ENCODE measurements at regions not wholly inside any gene's neighbourhood (a gene's known extent, or its start where the extent isn't known, plus 50 kb on each side); places are given as distances from the start of the nearest gene placed in this dataset.

DNA sequence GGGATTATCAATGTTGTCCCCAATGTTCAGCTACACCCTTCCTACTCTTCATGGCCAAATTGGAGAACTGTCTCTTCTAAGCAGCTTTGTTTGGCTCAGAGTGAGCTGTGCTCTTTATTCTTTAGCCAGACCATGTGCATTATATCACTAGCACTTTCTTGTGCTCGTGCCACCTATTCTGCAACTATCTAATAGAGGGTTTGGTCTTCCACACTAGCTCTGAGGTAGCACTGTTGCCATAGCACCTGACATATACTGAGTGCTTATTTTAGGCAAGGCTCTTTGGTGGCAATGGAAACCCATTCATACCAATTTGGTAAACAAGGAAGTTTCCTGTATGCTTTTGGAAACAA lies 394.3 kb upstream of the C2CD4B start:
- H3K27me3 ChIP-seq (ENCODE audit: control insufficient read depth in 1 of 2, insufficient read depth in 2 of 2, low read length in 2 of 2) = no peaks in the 10 kb centered on the region
- no peak overlapping the region for H3K4me3 ChIP-seq (ENCODE audit: low read length in 2 of 2)
- no peaks in the 10 kb centered on the region for H3K9me3 ChIP-seq (ENCODE audit: control insufficient read depth in 2 of 2, low read length in 2 of 2)
- H3K9ac ChIP-seq (ENCODE audit: low read length in 2 of 2) = no peak overlapping the region
- H3K4me1 ChIP-seq (ENCODE audit: control insufficient read depth, insufficient read depth, low read length) = peaks cover 5% of the 10 kb centered on the region
- H3K27ac ChIP-seq (ENCODE audit: low read length) = no peak overlapping the region
- H3K36me3 ChIP-seq (ENCODE audit: control insufficient read depth in 2 of 2, insufficient read depth in 2 of 2, low read length in 2 of 2) = no peaks in the 10 kb centered on the region

DNA sequence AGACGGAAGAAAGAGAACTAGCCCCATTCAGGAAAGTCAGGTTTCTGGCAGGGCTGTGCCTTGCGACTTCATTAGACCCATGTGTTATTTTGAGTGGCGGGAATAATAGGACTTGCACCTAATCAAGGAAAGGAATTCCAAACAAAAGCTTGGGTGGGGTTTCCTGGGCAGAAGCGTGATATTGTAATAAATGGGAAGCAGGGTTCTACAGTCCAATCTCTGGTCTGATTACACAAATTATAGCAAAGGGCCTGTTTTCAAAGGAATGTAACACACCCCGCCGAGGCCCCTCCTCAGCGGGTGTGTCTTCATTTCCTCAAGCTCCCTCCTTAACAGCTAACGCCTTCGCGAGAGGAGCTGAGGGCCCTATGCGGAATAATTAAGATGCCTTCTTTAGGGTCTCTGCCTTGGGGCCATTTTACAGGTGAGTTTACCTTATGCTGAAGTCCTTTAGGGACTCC lies 396.0 kb upstream of the C2CD4B start:
- H3K9me3 ChIP-seq (ENCODE audit: control insufficient read depth in 2 of 2, low read length in 2 of 2) = no peaks in the 10 kb centered on the region
- no peak overlapping the region for H3K9ac ChIP-seq (ENCODE audit: low read length in 2 of 2)
- H3K4me3 ChIP-seq (ENCODE audit: low read length in 2 of 2) = peak overlapping the region in 1 of 2 donors; percentile 40
- no peak overlapping the region for H3K27ac ChIP-seq (ENCODE audit: low read length)
- peaks cover 5% of the 10 kb centered on the region for H3K4me1 ChIP-seq (ENCODE audit: control insufficient read depth, insufficient read depth, low read length)
- no peaks in the 10 kb centered on the region for H3K36me3 ChIP-seq (ENCODE audit: control insufficient read depth in 2 of 2, insufficient read depth in 2 of 2, low read length in 2 of 2)
- no peaks in the 10 kb centered on the region for H3K27me3 ChIP-seq (ENCODE audit: control insufficient read depth in 1 of 2, insufficient read depth in 2 of 2, low read length in 2 of 2)

DNA sequence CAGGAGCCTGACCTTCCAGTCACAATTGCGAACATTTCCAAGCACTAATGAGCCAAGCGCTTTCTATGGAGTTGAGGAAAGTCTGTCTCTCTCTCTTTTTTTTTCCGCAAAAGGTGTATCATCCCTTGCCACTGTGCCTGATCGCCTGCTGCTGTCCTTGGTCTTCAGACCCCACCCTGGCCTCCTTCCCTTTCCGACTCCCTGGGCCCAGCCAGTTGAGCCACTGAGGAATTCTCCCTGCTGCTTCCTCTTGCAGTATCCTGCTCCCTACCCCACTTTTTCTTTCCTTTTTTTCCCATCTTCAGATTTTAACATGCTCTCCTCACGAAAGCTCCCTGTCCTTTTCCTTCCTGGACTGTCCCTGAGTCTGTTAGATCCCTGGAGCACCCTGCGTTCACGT lies 396.5 kb upstream of the C2CD4B start:
- Histone ChIP-seq H3K36me3 (ENCODE audit: control insufficient read depth in 2 of 2, insufficient read depth in 2 of 2, low read length in 2 of 2) (no peaks in the 10 kb centered on the region), H3K4me3 (ENCODE audit: low read length in 2 of 2) (peak overlapping the region in 1 of 2 donors; percentile 40), H3K27me3 (ENCODE audit: control insufficient read depth in 1 of 2, insufficient read depth in 2 of 2, low read length in 2 of 2) (no peaks in the 10 kb centered on the region), H3K9ac (ENCODE audit: low read length in 2 of 2) (no peak overlapping the region), H3K4me1 (ENCODE audit: control insufficient read depth, insufficient read depth, low read length) (peaks cover 5% of the 10 kb centered on the region), H3K27ac (ENCODE audit: low read length) (no peak overlapping the region), H3K9me3 (ENCODE audit: control insufficient read depth in 2 of 2, low read length in 2 of 2) (no peaks in the 10 kb centered on the region)

DNA sequence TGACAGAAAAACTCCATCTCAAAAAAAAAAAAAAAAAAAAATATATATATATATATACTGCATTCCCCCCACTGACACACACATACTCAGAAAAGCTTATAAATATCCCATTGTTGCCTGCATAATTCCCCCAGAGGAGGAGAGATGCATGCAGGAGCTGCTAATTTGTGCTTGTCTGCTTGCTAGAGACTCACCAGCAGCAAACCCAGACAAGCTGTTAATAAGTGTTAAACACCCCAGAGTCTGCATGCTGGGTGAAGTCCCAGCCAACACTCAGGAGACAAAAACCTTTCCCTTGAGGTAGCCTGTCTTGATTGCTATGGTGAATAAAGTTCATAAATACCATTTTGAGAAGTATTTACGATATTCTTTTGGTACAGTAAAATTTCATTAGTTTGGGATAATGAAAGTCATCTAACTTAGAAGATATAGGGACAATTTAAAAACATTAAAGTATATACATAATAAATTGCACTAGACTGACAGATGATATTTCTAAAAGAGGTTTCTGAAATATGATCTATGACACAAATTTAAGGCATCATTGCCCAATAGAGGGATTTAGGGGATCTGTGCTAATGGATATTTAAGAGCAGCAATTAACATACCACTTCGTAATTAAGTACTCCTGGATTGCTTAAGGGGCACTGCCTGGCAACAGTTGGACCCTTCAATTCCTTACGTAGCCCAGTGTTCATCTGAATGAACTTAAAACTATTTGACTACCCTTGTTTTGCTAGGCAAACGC lies 400.0 kb upstream of the C2CD4B start:
- Histone ChIP-seq H3K4me1 (ENCODE audit: control insufficient read depth, insufficient read depth, low read length) (peaks cover 2% of the 10 kb centered on the region), H3K36me3 (ENCODE audit: control insufficient read depth in 2 of 2, insufficient read depth in 2 of 2, low read length in 2 of 2) (no peaks in the 10 kb centered on the region), H3K9me3 (ENCODE audit: control insufficient read depth in 2 of 2, low read length in 2 of 2) (no peaks in the 10 kb centered on the region), H3K4me3 (ENCODE audit: low read length in 2 of 2) (no peak overlapping the region), H3K27ac (ENCODE audit: low read length) (no peak overlapping the region), H3K27me3 (ENCODE audit: control insufficient read depth in 1 of 2, insufficient read depth in 2 of 2, low read length in 2 of 2) (no peaks in the 10 kb centered on the region), H3K9ac (ENCODE audit: low read length in 2 of 2) (no peak overlapping the region)

GRCh38 chr15:62565634-62566026 lies 400.5 kb upstream of the C2CD4B start:
- H3K9me3 ChIP-seq (ENCODE audit: control insufficient read depth in 2 of 2, low read length in 2 of 2) = no peaks in the 10 kb centered on the region
- no peaks in the 10 kb centered on the region for H3K36me3 ChIP-seq (ENCODE audit: control insufficient read depth in 2 of 2, insufficient read depth in 2 of 2, low read length in 2 of 2)
- no peak overlapping the region for H3K4me3 ChIP-seq (ENCODE audit: low read length in 2 of 2)
- peaks cover 2% of the 10 kb centered on the region for H3K4me1 ChIP-seq (ENCODE audit: control insufficient read depth, insufficient read depth, low read length)
- no peaks in the 10 kb centered on the region for H3K27me3 ChIP-seq (ENCODE audit: control insufficient read depth in 1 of 2, insufficient read depth in 2 of 2, low read length in 2 of 2)
- H3K27ac ChIP-seq (ENCODE audit: low read length) = no peak overlapping the region
- no peak overlapping the region for H3K9ac ChIP-seq (ENCODE audit: low read length in 2 of 2)

DNA sequence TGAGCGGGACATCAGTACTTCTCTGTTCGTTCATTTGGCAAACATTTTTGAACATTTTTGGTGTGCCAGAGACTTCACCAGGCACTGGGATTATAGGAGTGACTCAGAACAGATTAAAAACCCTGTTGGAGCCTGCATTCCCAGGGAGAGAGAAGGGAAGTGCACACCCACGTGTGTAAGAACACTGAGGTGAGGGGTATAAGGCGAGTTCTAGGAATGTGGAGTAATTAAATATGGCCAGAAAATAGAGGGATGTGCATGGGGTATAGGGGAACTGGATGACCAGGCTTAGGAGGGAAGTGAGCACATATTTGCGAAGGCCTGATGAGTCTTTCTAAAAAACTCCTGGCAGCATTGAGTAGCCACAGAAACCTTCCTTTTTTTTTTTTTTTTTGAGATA lies 401.2 kb upstream of the C2CD4B start:
- H3K27ac ChIP-seq (ENCODE audit: low read length) = no peak overlapping the region

DNA sequence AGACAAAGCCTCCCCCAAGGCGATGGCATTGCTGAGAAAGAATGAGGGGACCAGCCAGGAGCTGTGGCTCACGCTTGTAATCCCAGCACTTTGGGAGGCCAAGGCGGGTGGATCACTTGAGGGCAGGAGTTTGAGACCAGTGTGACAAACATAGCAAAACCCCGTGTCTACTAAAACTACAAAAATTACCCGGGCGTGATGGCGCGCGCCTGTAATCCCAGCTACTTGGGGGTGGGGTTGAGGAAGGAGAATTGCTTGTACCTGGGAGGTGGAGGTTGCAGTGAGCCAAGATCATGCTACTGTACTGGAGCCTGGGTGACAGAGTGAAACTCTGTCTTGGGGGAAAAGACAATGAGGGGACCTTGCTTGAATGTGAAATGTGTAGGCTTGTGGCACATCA lies 402.4 kb upstream of the C2CD4B start:
- Histone ChIP-seq H3K9me3 (ENCODE audit: control insufficient read depth in 2 of 2, low read length in 2 of 2) (no peaks in the 10 kb centered on the region), H3K9ac (ENCODE audit: low read length in 2 of 2) (no peak overlapping the region), H3K4me1 (ENCODE audit: control insufficient read depth, insufficient read depth, low read length) (peaks cover 10% of the 10 kb centered on the region), H3K36me3 (ENCODE audit: control insufficient read depth in 2 of 2, insufficient read depth in 2 of 2, low read length in 2 of 2) (no peaks in the 10 kb centered on the region), H3K4me3 (ENCODE audit: low read length in 2 of 2) (no peak overlapping the region), H3K27ac (ENCODE audit: low read length) (no peak overlapping the region), H3K27me3 (ENCODE audit: control insufficient read depth in 1 of 2, insufficient read depth in 2 of 2, low read length in 2 of 2) (no peaks in the 10 kb centered on the region)

More for the DNA sequence above, 401.2 kb upstream of the C2CD4B start:
- Histone ChIP-seq H3K4me1 (ENCODE audit: control insufficient read depth, insufficient read depth, low read length) (peaks cover 8% of the 10 kb centered on the region), H3K36me3 (ENCODE audit: control insufficient read depth in 2 of 2, insufficient read depth in 2 of 2, low read length in 2 of 2) (no peaks in the 10 kb centered on the region), H3K9me3 (ENCODE audit: control insufficient read depth in 2 of 2, low read length in 2 of 2) (no peaks in the 10 kb centered on the region), H3K27me3 (ENCODE audit: control insufficient read depth in 1 of 2, insufficient read depth in 2 of 2, low read length in 2 of 2) (no peaks in the 10 kb centered on the region), H3K9ac (ENCODE audit: low read length in 2 of 2) (no peak overlapping the region), H3K4me3 (ENCODE audit: low read length in 2 of 2) (no peak overlapping the region)

DNA sequence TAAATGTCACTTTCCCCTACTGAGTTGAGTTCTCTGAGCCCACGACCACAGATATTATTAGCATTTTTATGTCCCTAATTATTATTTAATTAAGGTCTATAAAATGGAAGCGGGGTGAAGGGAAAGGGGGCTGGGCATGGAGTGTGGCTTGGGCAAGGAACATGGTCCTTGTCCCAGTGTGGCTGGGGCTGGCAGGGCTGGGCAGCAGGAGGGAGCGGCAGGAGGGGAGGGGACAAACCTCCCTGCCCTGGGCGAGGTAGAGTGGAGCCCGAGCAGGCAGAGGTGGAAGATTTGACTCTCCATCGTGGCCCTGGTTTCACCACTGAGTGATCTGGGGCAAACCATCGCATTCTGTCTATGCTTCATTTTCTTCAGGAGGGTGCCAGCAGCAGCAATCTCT lies 402.9 kb upstream of the C2CD4B start:
- no peaks in the 10 kb centered on the region for H3K27me3 ChIP-seq (ENCODE audit: control insufficient read depth in 1 of 2, insufficient read depth in 2 of 2, low read length in 2 of 2)
- H3K4me3 ChIP-seq (ENCODE audit: low read length in 2 of 2) = no peak overlapping the region
- no peak overlapping the region for H3K9ac ChIP-seq (ENCODE audit: low read length in 2 of 2)
- H3K27ac ChIP-seq (ENCODE audit: low read length) = no peak overlapping the region
- H3K36me3 ChIP-seq (ENCODE audit: control insufficient read depth in 2 of 2, insufficient read depth in 2 of 2, low read length in 2 of 2) = no peaks in the 10 kb centered on the region
- peaks cover 10% of the 10 kb centered on the region for H3K4me1 ChIP-seq (ENCODE audit: control insufficient read depth, insufficient read depth, low read length)
- H3K9me3 ChIP-seq (ENCODE audit: control insufficient read depth in 2 of 2, low read length in 2 of 2) = no peaks in the 10 kb centered on the region

DNA sequence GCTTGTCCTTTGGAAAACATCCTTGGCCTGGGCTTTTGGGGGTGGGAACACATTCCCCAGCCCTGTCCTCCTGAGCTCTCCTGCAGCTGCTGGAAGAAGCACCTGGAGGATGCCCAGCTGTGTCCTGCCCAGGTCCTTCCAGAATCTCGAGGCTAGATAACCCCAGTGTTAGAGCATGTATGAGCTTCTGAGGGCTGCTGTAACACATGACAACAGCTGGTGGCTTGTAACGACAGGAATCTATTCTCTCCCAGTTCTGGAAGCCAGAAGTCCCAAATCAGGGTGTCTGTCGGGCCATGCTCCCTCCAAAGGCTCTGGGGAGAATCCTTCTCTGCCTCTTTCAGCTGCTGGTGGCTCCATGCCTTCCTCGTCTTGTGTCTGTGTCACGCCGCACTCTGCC lies 403.6 kb upstream of the C2CD4B start:
- H3K4me1 ChIP-seq (ENCODE audit: control insufficient read depth, insufficient read depth, low read length) = peaks cover 10% of the 10 kb centered on the region
- no peaks in the 10 kb centered on the region for H3K36me3 ChIP-seq (ENCODE audit: control insufficient read depth in 2 of 2, insufficient read depth in 2 of 2, low read length in 2 of 2)
- no peak overlapping the region for H3K4me3 ChIP-seq (ENCODE audit: low read length in 2 of 2)
- H3K9ac ChIP-seq (ENCODE audit: low read length in 2 of 2) = no peak overlapping the region
- no peaks in the 10 kb centered on the region for H3K9me3 ChIP-seq (ENCODE audit: control insufficient read depth in 2 of 2, low read length in 2 of 2)
- no peak overlapping the region for H3K27ac ChIP-seq (ENCODE audit: low read length)
- no peaks in the 10 kb centered on the region for H3K27me3 ChIP-seq (ENCODE audit: control insufficient read depth in 1 of 2, insufficient read depth in 2 of 2, low read length in 2 of 2)

DNA sequence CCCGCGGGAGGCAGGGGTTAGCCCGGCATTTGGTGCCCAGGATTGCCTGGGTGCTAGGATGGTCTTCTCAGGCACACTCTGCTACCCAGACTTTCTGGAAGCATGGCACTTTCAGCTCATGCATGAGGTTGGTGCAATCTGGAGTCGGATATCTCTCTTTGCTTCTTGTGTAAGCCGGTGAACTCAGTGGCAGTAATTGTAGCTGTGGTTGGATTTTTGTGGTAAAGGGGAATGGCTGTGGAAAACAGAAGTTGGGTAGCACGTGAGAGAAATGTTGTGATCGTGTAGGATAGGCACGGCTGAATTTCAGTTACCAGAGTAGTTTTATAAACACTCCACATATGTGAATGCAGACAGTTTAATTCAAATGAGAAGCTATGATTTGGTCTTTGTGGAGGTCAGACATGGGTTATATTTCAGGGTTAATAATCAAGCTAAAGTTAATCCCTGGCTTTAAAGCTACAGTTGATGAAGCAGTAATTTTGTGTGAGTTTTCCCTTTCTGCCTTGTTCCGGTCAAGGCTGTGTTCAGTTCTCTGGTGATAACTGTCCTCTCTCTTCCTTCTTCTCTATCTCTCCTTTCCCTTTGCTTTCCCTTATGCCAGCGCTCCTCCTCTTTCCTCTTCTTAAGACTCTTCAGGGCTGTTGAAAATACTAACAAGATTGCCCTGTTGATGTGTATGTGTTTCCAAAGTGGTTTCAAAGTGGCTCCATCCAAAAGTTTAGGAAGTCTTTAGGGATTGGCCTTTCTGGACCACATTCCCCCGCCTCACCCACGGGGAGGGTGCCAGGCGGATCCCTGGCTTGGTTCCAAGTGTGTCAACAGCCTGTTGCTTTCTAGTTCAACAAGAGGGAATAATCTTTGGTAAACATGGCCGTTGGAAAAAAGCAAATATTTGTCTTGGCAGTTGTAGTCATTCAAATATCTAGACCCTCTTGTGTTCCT lies 404.6 kb upstream of the C2CD4B start:
- H3K9ac ChIP-seq (ENCODE audit: low read length in 2 of 2) = no peak overlapping the region
- no peaks in the 10 kb centered on the region for H3K9me3 ChIP-seq (ENCODE audit: control insufficient read depth in 2 of 2, low read length in 2 of 2)
- peaks cover 10% of the 10 kb centered on the region for H3K4me1 ChIP-seq (ENCODE audit: control insufficient read depth, insufficient read depth, low read length)
- no peak overlapping the region for H3K4me3 ChIP-seq (ENCODE audit: low read length in 2 of 2)
- H3K27ac ChIP-seq (ENCODE audit: low read length) = no peak overlapping the region
- no peaks in the 10 kb centered on the region for H3K36me3 ChIP-seq (ENCODE audit: control insufficient read depth in 2 of 2, insufficient read depth in 2 of 2, low read length in 2 of 2)
- no peaks in the 10 kb centered on the region for H3K27me3 ChIP-seq (ENCODE audit: control insufficient read depth in 1 of 2, insufficient read depth in 2 of 2, low read length in 2 of 2)

DNA sequence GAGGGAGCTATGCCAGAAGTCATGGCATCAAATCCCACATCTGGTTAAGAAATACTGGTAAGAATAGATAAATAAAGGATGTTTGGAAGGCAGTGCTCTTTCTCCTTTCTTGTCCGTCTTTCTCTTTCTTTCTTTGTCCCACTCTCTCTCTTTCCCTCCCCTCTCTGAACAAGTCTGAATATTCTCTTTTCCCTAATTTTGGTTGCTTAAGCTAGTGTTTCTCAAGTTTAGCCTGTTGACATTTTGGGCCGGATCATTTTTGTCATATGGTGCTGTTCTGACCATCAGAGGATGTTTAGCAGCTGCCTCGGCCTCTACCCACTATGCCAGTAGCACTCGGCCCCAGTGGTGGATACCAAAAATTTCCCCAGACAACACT lies 405.3 kb upstream of the C2CD4B start:
- Histone ChIP-seq H3K4me3 (ENCODE audit: low read length in 2 of 2) (no peak overlapping the region), H3K9me3 (ENCODE audit: control insufficient read depth in 2 of 2, low read length in 2 of 2) (no peaks in the 10 kb centered on the region), H3K36me3 (ENCODE audit: control insufficient read depth in 2 of 2, insufficient read depth in 2 of 2, low read length in 2 of 2) (no peaks in the 10 kb centered on the region), H3K9ac (ENCODE audit: low read length in 2 of 2) (no peak overlapping the region), H3K27me3 (ENCODE audit: control insufficient read depth in 1 of 2, insufficient read depth in 2 of 2, low read length in 2 of 2) (no peaks in the 10 kb centered on the region), H3K27ac (ENCODE audit: low read length) (no peak overlapping the region), H3K4me1 (ENCODE audit: control insufficient read depth, insufficient read depth, low read length) (peaks cover 10% of the 10 kb centered on the region)

Data from stomach smooth muscle (tissue), 2 donors.